HepG2 (cell line): ENCODE measurements at regions not wholly inside any gene's neighbourhood (a gene's known extent, or its start where the extent isn't known, plus 50 kb on each side); places are given as distances from the start of the nearest gene placed in this dataset.
A peak's percentile ranks its signal among the peaks of the same experiment; 100 is the strongest.

Experiments
- CENPT ChIP-seq: sonication (generic); formaldehyde crosslinking; IDR thresholded peaks from 2 replicates; pipeline ENCODE4 v1.8.0; 2022; ENCODE audit warnings: low read depth, mild to moderate bottlenecking, moderate library complexity, missing genetic modification reagents
- FLYWCH1 ChIP-seq: sonication (generic); formaldehyde crosslinking; IDR thresholded peaks from 2 replicates; pipeline ENCODE4 v1.8.1; 2023; ENCODE audit warnings: mild to moderate bottlenecking, missing genetic modification reagents
- GTF2F1 ChIP-seq: fragments of 150-350 bp; IDR thresholded peaks from 2 replicates; pipeline ENCODE4 v1.6.1; 2014; ENCODE audit warnings: low read length
- HOXA7 ChIP-seq: sonication (generic); formaldehyde crosslinking; IDR thresholded peaks from 2 replicates; pipeline ENCODE4 v1.8.1; 2022; ENCODE audit warnings: mild to moderate bottlenecking, missing genetic modification reagents, moderate library complexity
- MATR3 ChIP-seq: sonication (generic); formaldehyde crosslinking; IDR thresholded peaks from 2 replicates; pipeline ENCODE4 v1.4.0; 2020; ENCODE audit warnings: missing genetic modification reagents
- MIXL1 ChIP-seq: IDR thresholded peaks from 2 replicates; pipeline ENCODE4 v1.6.1; 2016
- MNT ChIP-seq: fragments of 450-650 bp; IDR thresholded peaks from 2 replicates; pipeline ENCODE4 v1.6.1; 2016
- SATB2 ChIP-seq: sonication (generic); formaldehyde crosslinking; IDR thresholded peaks from 2 replicates; pipeline ENCODE4 v1.5.0; 2020; ENCODE audit warnings: missing genetic modification reagents
- TEAD3 ChIP-seq: optimal IDR thresholded peaks from 2 replicates; pipeline ENCODE3; 2016; ENCODE audit warnings: borderline replicate concordance
- ZBED4 ChIP-seq: sonication (generic); formaldehyde crosslinking; IDR thresholded peaks from 2 replicates; pipeline ENCODE4 v1.4.0; 2020; ENCODE audit warnings: missing genetic modification reagents, borderline replicate concordance
- ZBTB1 ChIP-seq: sonication (generic); formaldehyde crosslinking; IDR thresholded peaks from 2 replicates; pipeline ENCODE4 v1.4.0; 2020; ENCODE audit warnings: missing genetic modification reagents, borderline replicate concordance
- ZBTB38 ChIP-seq: sonication (generic); formaldehyde crosslinking; IDR thresholded peaks from 2 replicates; pipeline ENCODE4 v1.5.1; 2020; ENCODE audit warnings: mild to moderate bottlenecking, missing genetic modification reagents
- ZNF280B ChIP-seq: sonication (generic); formaldehyde crosslinking; IDR thresholded peaks from 2 replicates; pipeline ENCODE4 v1.5.0; 2020; ENCODE audit warnings: missing genetic modification reagents, mild to moderate bottlenecking, borderline replicate concordance
- ZNF354B ChIP-seq: sonication (generic); formaldehyde crosslinking; IDR thresholded peaks from 2 replicates; pipeline ENCODE4 v1.8.0; 2022; ENCODE audit warnings: mild to moderate bottlenecking, missing genetic modification reagents
- TF ChIP-seq, protein P1 (sequence below): sonication (generic); formaldehyde crosslinking; IDR thresholded peaks from 2 replicates; pipeline ENCODE4 v1.4.0; 2020; ENCODE audit warnings: mild to moderate bottlenecking, missing genetic modification reagents
- TF ChIP-seq, protein P2 (sequence below): sonication (generic); formaldehyde crosslinking; IDR thresholded peaks from 2 replicates; pipeline ENCODE4 v1.4.0; 2020; ENCODE audit warnings: missing genetic modification reagents

GRCh38 chr15:38072348-38073177 is 138.1 kb downstream of the TMCO5A start (continued):
- TF ChIP-seq ZBTB1 (CRISPR knock-in tag), result no peak
- TF ChIP-seq SATB2 (CRISPR knock-in tag), result 0 out of 2 replicates have a peak, but pooled peaks have one; percentile 34
- TF ChIP-seq ZBTB38, result 0 out of 2 replicates have a peak, but pooled peaks have one; percentile 21
- peak; percentile 44; the same call in 1 of the 2 replicates for TF ChIP-seq ZNF280B
- TF ChIP-seq, protein P1, sequence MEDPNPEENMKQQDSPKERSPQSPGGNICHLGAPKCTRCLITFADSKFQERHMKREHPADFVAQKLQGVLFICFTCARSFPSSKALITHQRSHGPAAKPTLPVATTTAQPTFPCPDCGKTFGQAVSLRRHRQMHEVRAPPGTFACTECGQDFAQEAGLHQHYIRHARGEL (CRISPR knock-in tag), result no peak
- no peak for TF ChIP-seq MATR3
- TF ChIP-seq ZNF354B (CRISPR knock-in tag), result no peak
- 0 out of 2 replicates have a peak, but pooled peaks have one; percentile 8 for TF ChIP-seq MIXL1
- TF ChIP-seq CENPT, result 0 out of 2 replicates have a peak, but pooled peaks have one; percentile 22
- no peak for TF ChIP-seq HOXA7 (CRISPR knock-in tag)
- TF ChIP-seq GTF2F1, result no peak
- TF ChIP-seq ZBED4, result peak; percentile 75; the same call in 1 of the 2 replicates
- TF ChIP-seq MNT, result no peak
- no peak for TF ChIP-seq FLYWCH1
- TF ChIP-seq, protein P2, sequence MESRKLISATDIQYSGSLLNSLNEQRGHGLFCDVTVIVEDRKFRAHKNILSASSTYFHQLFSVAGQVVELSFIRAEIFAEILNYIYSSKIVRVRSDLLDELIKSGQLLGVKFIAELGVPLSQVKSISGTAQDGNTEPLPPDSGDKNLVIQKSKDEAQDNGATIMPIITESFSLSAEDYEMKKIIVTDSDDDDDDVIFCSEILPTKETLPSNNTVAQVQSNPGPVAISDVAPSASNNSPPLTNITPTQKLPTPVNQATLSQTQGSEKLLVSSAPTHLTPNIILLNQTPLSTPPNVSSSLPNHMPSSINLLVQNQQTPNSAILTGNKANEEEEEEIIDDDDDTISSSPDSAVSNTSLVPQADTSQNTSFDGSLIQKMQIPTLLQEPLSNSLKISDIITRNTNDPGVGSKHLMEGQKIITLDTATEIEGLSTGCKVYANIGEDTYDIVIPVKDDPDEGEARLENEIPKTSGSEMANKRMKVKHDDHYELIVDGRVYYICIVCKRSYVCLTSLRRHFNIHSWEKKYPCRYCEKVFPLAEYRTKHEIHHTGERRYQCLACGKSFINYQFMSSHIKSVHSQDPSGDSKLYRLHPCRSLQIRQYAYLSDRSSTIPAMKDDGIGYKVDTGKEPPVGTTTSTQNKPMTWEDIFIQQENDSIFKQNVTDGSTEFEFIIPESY (CRISPR knock-in tag), result no peak
- TF ChIP-seq TEAD3 (CRISPR knock-in tag), result peak; percentile 30
